SK-N-SH (cell line): ENCODE measurements at regions not wholly inside any gene's neighbourhood (a gene's known extent, or its start where the extent isn't known, plus 50 kb on each side); places are given as distances from the start of the nearest gene placed in this dataset.

Experiments
- CTCF ChIA-PET: fragments of 300-600, 350-600 bp; formaldehyde crosslinking; extraction: SDS; loops from one replicate; lab custom pipeline; 2021; lab: Yijun Ruan, JAX
- POLR2A ChIA-PET: fragments of 350-600 bp; sonication (Branson Sonifier 250); formaldehyde crosslinking; extraction: SDS; loops from one replicate; lab custom pipeline; 2020; ENCODE audit warnings: antibody characterized with exemption, inconsistent platforms; lab: Yijun Ruan, JAX
- DNase-seq: peaks from one replicate; pipeline ENCODE4 v3.0.0; 2012
- H2AFZ ChIP-seq: fragments of 200-600 bp; sonication (generic); 2 replicates; pipeline ENCODE4 v1.8.1; 2016; ENCODE audit warnings: antibody characterized with exemption, mild to moderate bottlenecking, low read depth
- H3F3A ChIP-seq: fragments of 200-600 bp; sonication (generic); replicated peaks from 2 replicates; pipeline ENCODE3; 2016; ENCODE audit warnings: antibody characterized with exemption, mild to moderate bottlenecking; ENCODE audit not compliant: insufficient read depth
- H3K27ac ChIP-seq, 2 experiments: fragments of 200-500 bp in 1 of 2; fragments of 200-600 bp in 1 of 2; sonication (Bioruptor generic) in 1 of 2; sonication (generic), shearing (Covaris generic) in 1 of 2; 2 replicates each; pipeline versions ENCODE4 v1.5.1 to v1.6.1; 2014 to 2016; ENCODE audit warnings: low read depth in 2 of 2, inconsistent platforms in 1 of 2, low read length in 1 of 2, mild to moderate bottlenecking in 1 of 2, mixed read lengths in 1 of 2
- H3K27me3 ChIP-seq: fragments of 200-600 bp; sonication (generic), shearing (Covaris generic); 2 replicates; pipeline ENCODE4 v1.6.1; 2016; ENCODE audit warnings: mixed run types; ENCODE audit not compliant: insufficient read depth
- H3K36me3 ChIP-seq, 2 experiments: fragments of 200-500 bp in 1 of 2; fragments of 200-600 bp in 1 of 2; sonication (Bioruptor generic) in 1 of 2; sonication (generic) in 1 of 2; replicated peaks in 1 of 2; 2 replicates each; pipeline versions ENCODE3 to v1.5.1; 2014 to 2016; ENCODE audit warnings: low read length in 1 of 2, mild to moderate bottlenecking in 1 of 2; ENCODE audit not compliant: insufficient read depth in 2 of 2, control insufficient read depth in 1 of 2
- H3K4me1 ChIP-seq, 2 experiments: fragments of 200-500 bp in 1 of 2; fragments of 200-600 bp in 1 of 2; sonication (Bioruptor generic) in 1 of 2; sonication (generic), shearing (Covaris generic) in 1 of 2; 2 replicates each; pipeline versions ENCODE4 v1.5.1 to v1.6.1; 2014 to 2016; ENCODE audit warnings: low read depth in 1 of 2, low read length in 1 of 2, mixed run types in 1 of 2; ENCODE audit not compliant: insufficient read depth in 2 of 2, control insufficient read depth in 1 of 2
- H3K4me2 ChIP-seq: fragments of 200-600 bp; sonication (generic), shearing (Covaris generic); 2 replicates; pipeline ENCODE4 v1.6.1; 2017; ENCODE audit warnings: mixed run types
- H3K4me3 ChIP-seq, 2 experiments: fragments of 200-500 bp in 1 of 2; fragments of 200-600 bp in 1 of 2; sonication (Bioruptor generic) in 1 of 2; sonication (generic), shearing (Covaris generic) in 1 of 2; 2 replicates each; pipeline versions ENCODE4 v1.5.1 to v1.8.1; 2014 to 2016; ENCODE audit warnings: low read depth in 2 of 2, inconsistent platforms in 1 of 2, low read length in 1 of 2, mild to moderate bottlenecking in 1 of 2, mixed read lengths in 1 of 2, moderate library complexity in 1 of 2
- H3K79me2 ChIP-seq: fragments of 200-600 bp; sonication (generic); 2 replicates; pipeline ENCODE4 v1.8.1; 2017; ENCODE audit warnings: mild to moderate bottlenecking; ENCODE audit not compliant: insufficient read depth
- H3K9ac ChIP-seq: fragments of 200-600 bp; sonication (generic); 2 replicates; pipeline ENCODE4 v1.6.1; 2017; ENCODE audit warnings: mixed run types
- H3K9me2 ChIP-seq: fragments of 200-600 bp; sonication (generic); 2 replicates; pipeline ENCODE4 v1.6.1; 2017; ENCODE audit warnings: mixed run types
- H3K9me3 ChIP-seq: fragments of 200-600 bp; sonication (generic); 2 replicates; pipeline ENCODE4 v1.6.1; 2017; ENCODE audit warnings: mixed run types, mild to moderate bottlenecking, moderate library complexity
- H4K20me1 ChIP-seq: fragments of 200-600 bp; sonication (generic); 2 replicates; pipeline ENCODE4 v1.6.1; 2017; ENCODE audit warnings: mild to moderate bottlenecking, mixed run types; ENCODE audit not compliant: insufficient read depth
- CHD2 ChIP-seq: fragments of 150-350 bp; IDR thresholded peaks from 2 replicates; pipeline ENCODE4 v1.6.1; 2018; ENCODE audit warnings: low read length; ENCODE audit not compliant: partially characterized antibody
- ELF1 ChIP-seq: IDR thresholded peaks from 2 replicates; pipeline ENCODE4 v1.4.0; 2012
- EP300 ChIP-seq, 2 experiments: IDR thresholded peaks; 2 replicates each; pipeline versions ENCODE4 v1.4.0 to v1.6.1; 2012; ENCODE audit warnings: borderline replicate concordance in 1 of 2, low read depth in 1 of 2, low read length in 1 of 2
- EZH2phosphoT487 ChIP-seq: fragments of 200-600 bp; sonication (generic); IDR thresholded peaks from 2 replicates; pipeline ENCODE4 v1.6.1; 2017; ENCODE audit warnings: low read depth, mixed run types, mild to moderate bottlenecking, antibody characterized with exemption, moderate library complexity, borderline replicate concordance
- FOXJ3 ChIP-seq: sonication (generic); formaldehyde crosslinking; IDR thresholded peaks from 2 replicates; pipeline ENCODE4 v1.5.1; 2020; ENCODE audit warnings: mild to moderate bottlenecking, missing genetic modification reagents
- GATA2 ChIP-seq: sonication (generic); formaldehyde crosslinking; IDR thresholded peaks from 2 replicates; pipeline ENCODE4 v1.5.0; 2020; ENCODE audit warnings: mild to moderate bottlenecking, missing genetic modification reagents
- MEF2A ChIP-seq: IDR thresholded peaks from 2 replicates; pipeline ENCODE4 v1.4.0; 2012; ENCODE audit warnings: low read depth, borderline replicate concordance
- NRF1 ChIP-seq: IDR thresholded peaks from 2 replicates; pipeline ENCODE4 v1.6.1; 2012; ENCODE audit warnings: low read depth, mild to moderate bottlenecking, low read length
- RAD21 ChIP-seq: IDR thresholded peaks from 2 replicates; pipeline ENCODE4 v1.6.1; 2012; ENCODE audit warnings: mild to moderate bottlenecking, low read length
- RCOR1 ChIP-seq: fragments of 150-350 bp; IDR thresholded peaks from 2 replicates; pipeline ENCODE4 v1.6.1; 2017; ENCODE audit warnings: antibody characterized with exemption, low read length
- RXRA ChIP-seq: IDR thresholded peaks from 2 replicates; pipeline ENCODE4 v1.4.0; 2012; ENCODE audit warnings: low read depth, mild to moderate bottlenecking, borderline replicate concordance
- SIN3A ChIP-seq: IDR thresholded peaks from 2 replicates; pipeline ENCODE4 v1.6.1; 2012; ENCODE audit warnings: low read depth, mild to moderate bottlenecking, low read length, moderate library complexity, borderline replicate concordance
- SMC3 ChIP-seq: IDR thresholded peaks from 2 replicates; pipeline ENCODE4 v1.6.1; 2012; ENCODE audit warnings: low read depth, low read length, improper control_type of control experiment
- TAF1 ChIP-seq: IDR thresholded peaks from 2 replicates; pipeline ENCODE4 v1.6.1; 2012; ENCODE audit warnings: low read depth, mild to moderate bottlenecking, low read length, moderate library complexity, borderline replicate concordance
- TEAD4 ChIP-seq: IDR thresholded peaks from 2 replicates; pipeline ENCODE4 v1.4.0; 2012; ENCODE audit warnings: mild to moderate bottlenecking, borderline replicate concordance; ENCODE audit not compliant: insufficient read depth
- WGBS: methylation state at CpG from one replicate; pipeline ENCODE4 v1.1.6; 2017; ENCODE audit warnings: low lambda C conversion rate; 5-methylcytosine and 5-hydroxymethylcytosine counted together
- TF ChIP-seq, protein P1 (sequence below): fragments of 150-350 bp; IDR thresholded peaks from 2 replicates; pipeline ENCODE4 v1.6.1; 2016; ENCODE audit warnings: mild to moderate bottlenecking, low read depth, low read length
- TF ChIP-seq, protein P2 (sequence below): IDR thresholded peaks from 2 replicates; pipeline ENCODE4 v1.4.0; 2012; ENCODE audit warnings: low read depth, borderline replicate concordance
- TF ChIP-seq, protein P3 (sequence below): IDR thresholded peaks from 2 replicates; pipeline ENCODE4 v1.4.0; 2012; ENCODE audit warnings: low read depth
- TF ChIP-seq, protein P4 (sequence below): IDR thresholded peaks from 2 replicates; pipeline ENCODE4 v1.4.0; 2012; ENCODE audit warnings: low read depth, borderline replicate concordance

DNA sequence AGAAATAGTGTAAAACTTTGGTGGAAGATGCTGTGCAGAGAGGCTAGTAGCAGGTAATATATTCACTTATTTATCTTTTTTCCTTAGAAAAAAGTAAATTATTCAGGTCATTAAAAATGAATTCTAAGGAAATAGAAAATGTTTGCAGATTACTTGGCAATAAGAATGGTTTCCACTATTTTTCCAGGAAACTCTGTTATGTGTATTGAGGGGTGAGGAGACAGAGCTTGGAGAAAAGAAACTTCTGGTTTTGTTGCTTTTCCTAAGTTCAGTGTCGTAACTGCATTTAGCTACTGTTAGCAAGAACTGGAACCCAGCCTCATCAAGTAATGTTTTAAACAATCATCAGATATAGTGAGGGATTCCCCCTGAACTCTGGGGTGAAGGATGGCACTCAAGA, 79.2 kb upstream of the SMLR1 start (continued):
- TF ChIP-seq TEAD4 (no peak), SIN3A (no peak), GATA2 (CRISPR knock-in tag) (no peak)
- TF ChIP-seq, protein P1, sequence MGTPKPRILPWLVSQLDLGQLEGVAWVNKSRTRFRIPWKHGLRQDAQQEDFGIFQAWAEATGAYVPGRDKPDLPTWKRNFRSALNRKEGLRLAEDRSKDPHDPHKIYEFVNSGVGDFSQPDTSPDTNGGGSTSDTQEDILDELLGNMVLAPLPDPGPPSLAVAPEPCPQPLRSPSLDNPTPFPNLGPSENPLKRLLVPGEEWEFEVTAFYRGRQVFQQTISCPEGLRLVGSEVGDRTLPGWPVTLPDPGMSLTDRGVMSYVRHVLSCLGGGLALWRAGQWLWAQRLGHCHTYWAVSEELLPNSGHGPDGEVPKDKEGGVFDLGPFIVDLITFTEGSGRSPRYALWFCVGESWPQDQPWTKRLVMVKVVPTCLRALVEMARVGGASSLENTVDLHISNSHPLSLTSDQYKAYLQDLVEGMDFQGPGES, result no peak

DNA sequence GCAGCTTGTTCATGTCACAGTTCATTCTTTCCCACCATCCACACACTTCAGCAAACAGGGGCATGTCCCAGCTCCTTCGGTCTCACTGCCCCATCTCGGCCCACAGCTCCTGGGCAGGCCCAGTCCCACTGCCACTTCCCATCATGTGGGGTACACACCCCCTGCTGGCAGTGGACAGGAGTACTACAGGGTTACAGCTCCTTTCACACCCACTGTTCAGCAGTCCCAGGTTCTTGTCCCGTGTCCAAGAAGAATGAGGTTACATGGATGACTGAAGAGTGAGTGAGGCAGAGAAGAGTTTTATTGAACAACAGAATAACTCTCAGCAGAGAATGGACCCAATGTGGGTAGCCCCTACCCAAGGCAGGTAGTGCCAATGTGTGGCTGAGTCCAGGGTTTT, 77.8 kb upstream of the SMLR1 start:
- Histone ChIP-seq H3K9me2 (no peaks in the 10 kb centered on the region), H3F3A (no peaks in the 10 kb centered on the region), H3K9me3 (no peaks in the 10 kb centered on the region)
- TF ChIP-seq, protein P2, sequence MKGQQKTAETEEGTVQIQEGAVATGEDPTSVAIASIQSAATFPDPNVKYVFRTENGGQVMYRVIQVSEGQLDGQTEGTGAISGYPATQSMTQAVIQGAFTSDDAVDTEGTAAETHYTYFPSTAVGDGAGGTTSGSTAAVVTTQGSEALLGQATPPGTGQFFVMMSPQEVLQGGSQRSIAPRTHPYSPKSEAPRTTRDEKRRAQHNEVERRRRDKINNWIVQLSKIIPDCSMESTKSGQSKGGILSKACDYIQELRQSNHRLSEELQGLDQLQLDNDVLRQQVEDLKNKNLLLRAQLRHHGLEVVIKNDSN, result no peak
- TF ChIP-seq SIN3A, result no peak
- TF ChIP-seq CHD2, result no peak
- no peak for TF ChIP-seq NRF1
- TF ChIP-seq EP300 (IDR thresholded peaks at IDR 0.05; ENCODE audit: borderline replicate concordance in 1 of 2, low read depth in 1 of 2, low read length in 1 of 2), result no peak
- TF ChIP-seq EZH2phosphoT487, result no peak
- TF ChIP-seq ELF1, result no peak
- no peak for TF ChIP-seq RAD21
- TF ChIP-seq, protein P3, sequence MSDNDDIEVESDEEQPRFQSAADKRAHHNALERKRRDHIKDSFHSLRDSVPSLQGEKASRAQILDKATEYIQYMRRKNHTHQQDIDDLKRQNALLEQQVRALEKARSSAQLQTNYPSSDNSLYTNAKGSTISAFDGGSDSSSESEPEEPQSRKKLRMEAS, result no peak
- TF ChIP-seq RCOR1, result no peak
- no peak for TF ChIP-seq TAF1
- no peak for TF ChIP-seq MEF2A
- TF ChIP-seq GATA2 (CRISPR knock-in tag), result no peak
- no peak for TF ChIP-seq RXRA
- no peak for TF ChIP-seq TEAD4
- no peak for TF ChIP-seq FOXJ3
- no peak for TF ChIP-seq SMC3
- TF ChIP-seq, protein P4, sequence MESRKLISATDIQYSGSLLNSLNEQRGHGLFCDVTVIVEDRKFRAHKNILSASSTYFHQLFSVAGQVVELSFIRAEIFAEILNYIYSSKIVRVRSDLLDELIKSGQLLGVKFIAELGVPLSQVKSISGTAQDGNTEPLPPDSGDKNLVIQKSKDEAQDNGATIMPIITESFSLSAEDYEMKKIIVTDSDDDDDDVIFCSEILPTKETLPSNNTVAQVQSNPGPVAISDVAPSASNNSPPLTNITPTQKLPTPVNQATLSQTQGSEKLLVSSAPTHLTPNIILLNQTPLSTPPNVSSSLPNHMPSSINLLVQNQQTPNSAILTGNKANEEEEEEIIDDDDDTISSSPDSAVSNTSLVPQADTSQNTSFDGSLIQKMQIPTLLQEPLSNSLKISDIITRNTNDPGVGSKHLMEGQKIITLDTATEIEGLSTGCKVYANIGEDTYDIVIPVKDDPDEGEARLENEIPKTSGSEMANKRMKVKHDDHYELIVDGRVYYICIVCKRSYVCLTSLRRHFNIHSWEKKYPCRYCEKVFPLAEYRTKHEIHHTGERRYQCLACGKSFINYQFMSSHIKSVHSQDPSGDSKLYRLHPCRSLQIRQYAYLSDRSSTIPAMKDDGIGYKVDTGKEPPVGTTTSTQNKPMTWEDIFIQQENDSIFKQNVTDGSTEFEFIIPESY, result no peak
- TF ChIP-seq, all 33 proteins: peak for 0
- no peaks in the 10 kb centered on the region for H3K36me3 ChIP-seq
- H4K20me1 ChIP-seq, result no peaks in the 10 kb centered on the region
- ChIA-PET POLR2A (no interaction called here), CTCF (interaction anchor here (0.7 kb wide), 1 partner anchor 427 kb away, joined by 3 read pairs; no protein-coding TSS in a partner anchor)
- no peaks in the 10 kb centered on the region for H3K79me2 ChIP-seq
- H3K4me1 ChIP-seq, result no peaks in the 10 kb centered on the region; a peak in 1 of 4 replicates
- H2AFZ ChIP-seq, result no peak overlapping the region
- no peak for DNase-seq
- WGBS, result 22% methylated on average over 3 of the region's 3 CpGs
- H3K27me3 ChIP-seq, result no peaks in the 10 kb centered on the region
- no peak overlapping the region for H3K9ac ChIP-seq
- H3K4me3 ChIP-seq, result no peak overlapping the region
- no peak overlapping the region for H3K4me2 ChIP-seq
- H3K27ac ChIP-seq, result no peak overlapping the region
